WTC11 (cell line): ENCODE measurements at regions not wholly inside any gene's neighbourhood (a gene's known extent, or its start where the extent isn't known, plus 50 kb on each side); places are given as distances from the start of the nearest gene placed in this dataset.

Source experiments
- ATAC-seq: fragments of 200-7000 bp; cut with Tn5 transposase; 2 replicates; pipeline ENCODE4 v1.10.0; 2021; ENCODE audit warnings: mild to moderate bottlenecking, moderate library complexity
- CTCF ChIA-PET: fragments of 300-600 bp; sonication (Branson Sonifier 250); formaldehyde crosslinking; loops from one replicate; lab custom pipeline; 2021; ENCODE audit warnings: antibody characterized with exemption; lab: Charles Lee
- POLR2A ChIA-PET: fragments of 350-600 bp; sonication (Branson Sonifier 250); formaldehyde crosslinking; loops from one replicate; lab custom pipeline; 2021; ENCODE audit warnings: antibody characterized with exemption; lab: Charles Lee
- DNase-seq: peaks from one replicate; pipeline ENCODE4 v3.0.0; 2021; ENCODE audit warnings: low spot score
- H3K27ac Mint-ChIP-seq: 2 replicates; pipeline ENCODE4 v1.8.0; 2021; ENCODE audit warnings: mixed read lengths
- H3K27me3 Mint-ChIP-seq: 2 replicates; pipeline ENCODE4 v1.8.0; 2021; ENCODE audit warnings: low read depth, mild to moderate bottlenecking, moderate library complexity, mixed read lengths
- H3K36me3 Mint-ChIP-seq: 2 replicates; pipeline ENCODE4 v1.8.0; 2021; ENCODE audit warnings: mixed read lengths
- H3K4me1 Mint-ChIP-seq: 2 replicates; pipeline ENCODE4 v1.8.0; 2022; ENCODE audit warnings: mixed read lengths
- H3K4me3 Mint-ChIP-seq: 2 replicates; pipeline ENCODE4 v1.8.0; 2021; ENCODE audit warnings: mild to moderate bottlenecking, moderate library complexity, mixed read lengths
- H3K9me3 Mint-ChIP-seq: 2 replicates; pipeline ENCODE4 v1.8.0; 2021; ENCODE audit warnings: mixed read lengths
- CREB1 ChIP-seq: sonication (generic); formaldehyde crosslinking; IDR thresholded peaks from 2 replicates; pipeline ENCODE4 v1.8.0; 2023; ENCODE audit warnings: mild to moderate bottlenecking, missing genetic modification reagents
- ESRRA ChIP-seq: sonication (generic); formaldehyde crosslinking; IDR thresholded peaks from 2 replicates; pipeline ENCODE4 v1.8.1; 2022; ENCODE audit warnings: mild to moderate bottlenecking, missing genetic modification reagents, borderline replicate concordance
- GRHL2 ChIP-seq: fragments of 250-450 bp; sonication (Bioruptor Pico); IDR thresholded peaks from 2 replicates; pipeline ENCODE4 v1.8.0; 2022; ENCODE audit warnings: mild to moderate bottlenecking, moderate library complexity; ENCODE audit not compliant: insufficient replicate concordance, severe bottlenecking
- IRF1 ChIP-seq: sonication (generic); formaldehyde crosslinking; IDR thresholded peaks from 2 replicates; pipeline ENCODE4 v1.8.0; 2023; ENCODE audit warnings: missing genetic modification reagents
- IRF2 ChIP-seq: sonication (generic); formaldehyde crosslinking; IDR thresholded peaks from 2 replicates; pipeline ENCODE4 v1.8.0; 2022; ENCODE audit warnings: low read depth, missing genetic modification reagents, borderline replicate concordance
- KAT7 ChIP-seq: sonication (generic); formaldehyde crosslinking; IDR thresholded peaks from 2 replicates; pipeline ENCODE4 v1.8.1; 2023; ENCODE audit warnings: missing genetic modification reagents, mild to moderate bottlenecking, borderline replicate concordance
- PRDM15 ChIP-seq: sonication (generic); formaldehyde crosslinking; IDR thresholded peaks from 2 replicates; pipeline ENCODE4 v1.8.0; 2022; ENCODE audit warnings: missing genetic modification reagents
- USF2 ChIP-seq: sonication (generic); formaldehyde crosslinking; IDR thresholded peaks from 2 replicates; pipeline ENCODE4 v1.8.1; 2023; ENCODE audit warnings: mild to moderate bottlenecking, missing genetic modification reagents, moderate library complexity
- ZNF138 ChIP-seq: sonication (generic); formaldehyde crosslinking; conservative IDR thresholded peaks from 2 replicates; pipeline ENCODE4 v1.8.1; 2022; ENCODE audit warnings: mild to moderate bottlenecking, moderate library complexity, missing genetic modification reagents
- ZNF532 ChIP-seq: fragments of 250-450 bp; sonication (Bioruptor Pico); IDR thresholded peaks from 2 replicates; pipeline ENCODE4 v1.9.0; 2021; ENCODE audit warnings: mild to moderate bottlenecking, borderline replicate concordance
- TF ChIP-seq, protein P1 (sequence below): sonication (generic); formaldehyde crosslinking; IDR thresholded peaks from 2 replicates; pipeline ENCODE4 v1.8.1; 2022; ENCODE audit warnings: mild to moderate bottlenecking, moderate library complexity, missing genetic modification reagents
- TF ChIP-seq, protein P2 (sequence below): sonication (generic); formaldehyde crosslinking; conservative IDR thresholded peaks from 2 replicates; pipeline ENCODE4 v1.8.1; 2023; ENCODE audit warnings: mild to moderate bottlenecking, low read depth, missing genetic modification reagents, moderate library complexity
- TF ChIP-seq, protein P3 (sequence below): sonication (generic); formaldehyde crosslinking; IDR thresholded peaks from 2 replicates; pipeline ENCODE4 v1.8.0; 2022; ENCODE audit warnings: mild to moderate bottlenecking, missing genetic modification reagents
- TF ChIP-seq, protein P4 (sequence below): fragments of 250-450 bp; sonication (Bioruptor Pico); IDR thresholded peaks from 2 replicates; pipeline ENCODE4 v1.9.0; 2021; ENCODE audit warnings: mild to moderate bottlenecking
- TF ChIP-seq, protein P5 (sequence below): sonication (generic); formaldehyde crosslinking; IDR thresholded peaks from 2 replicates; pipeline ENCODE4 v1.8.0; 2023; ENCODE audit warnings: mild to moderate bottlenecking, missing genetic modification reagents

GRCh38 chrX:18002791-18003190, 141.7 kb upstream of the RAI2 start:
- Mint-ChIP-seq H3K27me3 (no peaks in the 10 kb centered on the region), H3K36me3 (no peaks in the 10 kb centered on the region), H3K4me3 (no peak overlapping the region), H3K4me1 (peaks cover 20% of the 10 kb centered on the region), H3K9me3 (peaks cover 10% of the 10 kb centered on the region), H3K27ac (no peak overlapping the region)
- TF ChIP-seq, protein P1, sequence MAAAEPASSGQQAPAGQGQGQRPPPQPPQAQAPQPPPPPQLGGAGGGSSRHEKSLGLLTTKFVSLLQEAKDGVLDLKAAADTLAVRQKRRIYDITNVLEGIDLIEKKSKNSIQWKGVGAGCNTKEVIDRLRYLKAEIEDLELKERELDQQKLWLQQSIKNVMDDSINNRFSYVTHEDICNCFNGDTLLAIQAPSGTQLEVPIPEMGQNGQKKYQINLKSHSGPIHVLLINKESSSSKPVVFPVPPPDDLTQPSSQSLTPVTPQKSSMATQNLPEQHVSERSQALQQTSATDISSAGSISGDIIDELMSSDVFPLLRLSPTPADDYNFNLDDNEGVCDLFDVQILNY: no peak
- TF ChIP-seq ZNF138 (CRISPR knock-in tag): no peak
- TF ChIP-seq, protein P2, sequence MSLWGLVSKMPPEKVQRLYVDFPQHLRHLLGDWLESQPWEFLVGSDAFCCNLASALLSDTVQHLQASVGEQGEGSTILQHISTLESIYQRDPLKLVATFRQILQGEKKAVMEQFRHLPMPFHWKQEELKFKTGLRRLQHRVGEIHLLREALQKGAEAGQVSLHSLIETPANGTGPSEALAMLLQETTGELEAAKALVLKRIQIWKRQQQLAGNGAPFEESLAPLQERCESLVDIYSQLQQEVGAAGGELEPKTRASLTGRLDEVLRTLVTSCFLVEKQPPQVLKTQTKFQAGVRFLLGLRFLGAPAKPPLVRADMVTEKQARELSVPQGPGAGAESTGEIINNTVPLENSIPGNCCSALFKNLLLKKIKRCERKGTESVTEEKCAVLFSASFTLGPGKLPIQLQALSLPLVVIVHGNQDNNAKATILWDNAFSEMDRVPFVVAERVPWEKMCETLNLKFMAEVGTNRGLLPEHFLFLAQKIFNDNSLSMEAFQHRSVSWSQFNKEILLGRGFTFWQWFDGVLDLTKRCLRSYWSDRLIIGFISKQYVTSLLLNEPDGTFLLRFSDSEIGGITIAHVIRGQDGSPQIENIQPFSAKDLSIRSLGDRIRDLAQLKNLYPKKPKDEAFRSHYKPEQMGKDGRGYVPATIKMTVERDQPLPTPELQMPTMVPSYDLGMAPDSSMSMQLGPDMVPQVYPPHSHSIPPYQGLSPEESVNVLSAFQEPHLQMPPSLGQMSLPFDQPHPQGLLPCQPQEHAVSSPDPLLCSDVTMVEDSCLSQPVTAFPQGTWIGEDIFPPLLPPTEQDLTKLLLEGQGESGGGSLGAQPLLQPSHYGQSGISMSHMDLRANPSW (CRISPR knock-in tag): no peak
- TF ChIP-seq, protein P3, sequence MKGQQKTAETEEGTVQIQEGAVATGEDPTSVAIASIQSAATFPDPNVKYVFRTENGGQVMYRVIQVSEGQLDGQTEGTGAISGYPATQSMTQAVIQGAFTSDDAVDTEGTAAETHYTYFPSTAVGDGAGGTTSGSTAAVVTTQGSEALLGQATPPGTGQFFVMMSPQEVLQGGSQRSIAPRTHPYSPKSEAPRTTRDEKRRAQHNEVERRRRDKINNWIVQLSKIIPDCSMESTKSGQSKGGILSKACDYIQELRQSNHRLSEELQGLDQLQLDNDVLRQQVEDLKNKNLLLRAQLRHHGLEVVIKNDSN (CRISPR knock-in tag): no peak
- ATAC-seq: no peak
- DNase-seq: no peak
- POLR2A ChIA-PET: no interaction called here
- CTCF ChIA-PET: no interaction called here

DNA sequence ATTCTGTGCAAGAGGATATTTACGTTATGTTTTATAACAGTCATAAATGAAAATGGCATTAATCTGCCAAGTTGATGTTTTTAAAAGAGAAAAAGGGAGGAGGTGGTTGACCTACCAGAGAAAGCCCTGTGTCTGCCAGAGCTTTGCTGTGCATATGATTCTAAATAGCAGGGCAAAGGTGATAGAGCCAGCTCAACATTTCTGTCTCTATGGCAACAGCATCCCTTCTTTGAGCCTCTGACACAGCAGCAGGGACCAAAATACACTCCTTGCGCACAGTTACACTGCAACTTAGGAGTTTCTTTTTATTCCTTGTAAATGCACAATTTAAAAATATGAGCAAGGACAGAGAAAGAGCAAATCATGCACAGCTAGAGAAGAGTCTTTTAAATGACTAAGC, 133.3 kb upstream of the RAI2 start:
- H3K27ac Mint-ChIP-seq: no peak overlapping the region
- peaks cover 4% of the 10 kb centered on the region; the same call in 1 of the 2 replicates for H3K9me3 Mint-ChIP-seq
- no peaks in the 10 kb centered on the region for H3K36me3 Mint-ChIP-seq
- CTCF ChIA-PET: no interaction called here
- no peak overlapping the region for H3K4me3 Mint-ChIP-seq
- DNase-seq (no peak), ATAC-seq (no peak)
- H3K4me1 Mint-ChIP-seq: peaks cover 9% of the 10 kb centered on the region
- H3K27me3 Mint-ChIP-seq: no peaks in the 10 kb centered on the region
- POLR2A ChIA-PET: no interaction called here
- no peak for TF ChIP-seq CREB1 (CRISPR knock-in tag)
- TF ChIP-seq GRHL2 (CRISPR knock-in tag): no peak
- TF ChIP-seq IRF1 (CRISPR knock-in tag): no peak
- no peak for TF ChIP-seq ZNF532 (CRISPR knock-in tag)
- TF ChIP-seq, protein P1: no peak
- no peak for TF ChIP-seq KAT7
- TF ChIP-seq USF2 (CRISPR knock-in tag): no peak
- no peak for TF ChIP-seq IRF2 (CRISPR knock-in tag)
- no peak for TF ChIP-seq PRDM15 (CRISPR knock-in tag)
- TF ChIP-seq, protein P4, sequence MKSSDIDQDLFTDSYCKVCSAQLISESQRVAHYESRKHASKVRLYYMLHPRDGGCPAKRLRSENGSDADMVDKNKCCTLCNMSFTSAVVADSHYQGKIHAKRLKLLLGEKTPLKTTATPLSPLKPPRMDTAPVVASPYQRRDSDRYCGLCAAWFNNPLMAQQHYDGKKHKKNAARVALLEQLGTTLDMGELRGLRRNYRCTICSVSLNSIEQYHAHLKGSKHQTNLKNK (CRISPR knock-in tag): no peak
- TF ChIP-seq, protein P5, sequence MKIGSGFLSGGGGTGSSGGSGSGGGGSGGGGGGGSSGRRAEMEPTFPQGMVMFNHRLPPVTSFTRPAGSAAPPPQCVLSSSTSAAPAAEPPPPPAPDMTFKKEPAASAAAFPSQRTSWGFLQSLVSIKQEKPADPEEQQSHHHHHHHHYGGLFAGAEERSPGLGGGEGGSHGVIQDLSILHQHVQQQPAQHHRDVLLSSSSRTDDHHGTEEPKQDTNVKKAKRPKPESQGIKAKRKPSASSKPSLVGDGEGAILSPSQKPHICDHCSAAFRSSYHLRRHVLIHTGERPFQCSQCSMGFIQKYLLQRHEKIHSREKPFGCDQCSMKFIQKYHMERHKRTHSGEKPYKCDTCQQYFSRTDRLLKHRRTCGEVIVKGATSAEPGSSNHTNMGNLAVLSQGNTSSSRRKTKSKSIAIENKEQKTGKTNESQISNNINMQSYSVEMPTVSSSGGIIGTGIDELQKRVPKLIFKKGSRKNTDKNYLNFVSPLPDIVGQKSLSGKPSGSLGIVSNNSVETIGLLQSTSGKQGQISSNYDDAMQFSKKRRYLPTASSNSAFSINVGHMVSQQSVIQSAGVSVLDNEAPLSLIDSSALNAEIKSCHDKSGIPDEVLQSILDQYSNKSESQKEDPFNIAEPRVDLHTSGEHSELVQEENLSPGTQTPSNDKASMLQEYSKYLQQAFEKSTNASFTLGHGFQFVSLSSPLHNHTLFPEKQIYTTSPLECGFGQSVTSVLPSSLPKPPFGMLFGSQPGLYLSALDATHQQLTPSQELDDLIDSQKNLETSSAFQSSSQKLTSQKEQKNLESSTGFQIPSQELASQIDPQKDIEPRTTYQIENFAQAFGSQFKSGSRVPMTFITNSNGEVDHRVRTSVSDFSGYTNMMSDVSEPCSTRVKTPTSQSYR (CRISPR knock-in tag): no peak
- no peak for TF ChIP-seq ESRRA
